ENCODE measurements at regions not wholly inside any gene's neighbourhood (a gene's known extent, or its start where the extent isn't known, plus 50 kb on each side); places are given as distances from the start of the nearest gene placed in this dataset.

DNA sequence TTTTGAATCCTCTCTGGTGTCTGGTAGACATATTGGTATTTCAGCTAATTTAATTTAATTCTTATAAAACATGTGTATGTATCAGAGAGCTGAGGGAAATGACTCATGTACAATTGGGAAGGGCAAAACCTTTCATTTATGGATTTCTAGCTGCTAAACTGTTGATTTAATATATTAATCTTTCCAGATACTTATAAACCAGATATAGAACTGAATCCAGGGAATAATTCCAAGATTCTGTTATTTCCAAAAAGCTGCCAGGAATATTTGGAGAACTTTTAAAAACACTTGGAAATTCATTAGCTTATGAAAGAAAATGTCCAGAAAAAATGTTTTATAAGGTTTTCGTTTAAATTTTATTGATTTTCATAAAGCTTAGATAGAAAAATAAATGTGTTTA, 295.5 kb downstream of the YTHDC2 start:
- TF ChIP-seq, protein P1, sequence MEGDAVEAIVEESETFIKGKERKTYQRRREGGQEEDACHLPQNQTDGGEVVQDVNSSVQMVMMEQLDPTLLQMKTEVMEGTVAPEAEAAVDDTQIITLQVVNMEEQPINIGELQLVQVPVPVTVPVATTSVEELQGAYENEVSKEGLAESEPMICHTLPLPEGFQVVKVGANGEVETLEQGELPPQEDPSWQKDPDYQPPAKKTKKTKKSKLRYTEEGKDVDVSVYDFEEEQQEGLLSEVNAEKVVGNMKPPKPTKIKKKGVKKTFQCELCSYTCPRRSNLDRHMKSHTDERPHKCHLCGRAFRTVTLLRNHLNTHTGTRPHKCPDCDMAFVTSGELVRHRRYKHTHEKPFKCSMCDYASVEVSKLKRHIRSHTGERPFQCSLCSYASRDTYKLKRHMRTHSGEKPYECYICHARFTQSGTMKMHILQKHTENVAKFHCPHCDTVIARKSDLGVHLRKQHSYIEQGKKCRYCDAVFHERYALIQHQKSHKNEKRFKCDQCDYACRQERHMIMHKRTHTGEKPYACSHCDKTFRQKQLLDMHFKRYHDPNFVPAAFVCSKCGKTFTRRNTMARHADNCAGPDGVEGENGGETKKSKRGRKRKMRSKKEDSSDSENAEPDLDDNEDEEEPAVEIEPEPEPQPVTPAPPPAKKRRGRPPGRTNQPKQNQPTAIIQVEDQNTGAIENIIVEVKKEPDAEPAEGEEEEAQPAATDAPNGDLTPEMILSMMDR (IDR thresholded peaks at IDR 0.05; ENCODE audit: insufficient read depth, low read length, poor library complexity, severe bottlenecking) = no peak
- no peak for TF ChIP-seq EZH2phosphoT487 (conservative IDR thresholded peaks at IDR 0.05; ENCODE audit: low read length)

Measured in SU-DHL-6 (cell line).